HL-60 (cell line): ENCODE measurements at regions not wholly inside any gene's neighbourhood (a gene's known extent, or its start where the extent isn't known, plus 50 kb on each side); places are given as distances from the start of the nearest gene placed in this dataset.

Experiments used
- DNase-seq, 2 experiments: peaks; one replicate each; pipeline ENCODE4 v3.0.0-alpha.2; 2010 to 2020; ENCODE audit warnings: low read depth in 1 of 2, low spot score in 1 of 2
- H3K27ac ChIP-seq: fragments of 250-450 bp; sonication (Bioruptor Pico); replicated peaks from 2 replicates; pipeline ENCODE4 v1.5.1; 2020; ENCODE audit warnings: mild to moderate bottlenecking, moderate library complexity
- H3K27me3 ChIP-seq: fragments of 250-450 bp; sonication (Bioruptor Pico); 2 replicates; pipeline ENCODE4 v1.5.1; 2021; ENCODE audit warnings: mild to moderate bottlenecking, moderate library complexity; ENCODE audit not compliant: insufficient read depth, poor library complexity, severe bottlenecking
- H3K4me3 ChIP-seq: replicated peaks from 2 replicates; pipeline ENCODE4 v1.5.1; 2011; ENCODE audit warnings: mild to moderate bottlenecking, control low read depth, low read length; ENCODE audit not compliant: insufficient read depth
- CTCF ChIP-seq: IDR thresholded peaks from one replicate; pipeline ENCODE4 v1.5.1; 2011; ENCODE audit warnings: low read length, control low read depth, inconsistent platforms; ENCODE audit not compliant: insufficient read depth
- GABPA ChIP-seq: IDR thresholded peaks from 2 replicates; pipeline ENCODE4 v1.6.1; 2012; ENCODE audit warnings: low read depth
- POLR2AphosphoS5 ChIP-seq: IDR thresholded peaks from 2 replicates; pipeline ENCODE4 v1.6.1; 2012; ENCODE audit warnings: low read depth
- REST ChIP-seq: IDR thresholded peaks from 2 replicates; pipeline ENCODE4 v1.6.1; 2012; ENCODE audit warnings: low read depth; ENCODE audit not compliant: insufficient replicate concordance
- SPI1 ChIP-seq: IDR thresholded peaks from 2 replicates; pipeline ENCODE4 v1.6.1; 2012; ENCODE audit warnings: low read depth, mild to moderate bottlenecking, borderline replicate concordance

- no peak overlapping the region for H3K27ac ChIP-seq
- no peaks in the 10 kb centered on the region for H3K27me3 ChIP-seq
- H3K4me3 ChIP-seq: no peak overlapping the region
- DNase-seq: no peak
- TF ChIP-seq CTCF (no peak), SPI1 (no peak), POLR2AphosphoS5 (no peak), GABPA (no peak), REST (no peak)
Observed at GRCh38 chr4:135166661-135167060, 965.1 kb upstream of the PABPC4L start.

DNA sequence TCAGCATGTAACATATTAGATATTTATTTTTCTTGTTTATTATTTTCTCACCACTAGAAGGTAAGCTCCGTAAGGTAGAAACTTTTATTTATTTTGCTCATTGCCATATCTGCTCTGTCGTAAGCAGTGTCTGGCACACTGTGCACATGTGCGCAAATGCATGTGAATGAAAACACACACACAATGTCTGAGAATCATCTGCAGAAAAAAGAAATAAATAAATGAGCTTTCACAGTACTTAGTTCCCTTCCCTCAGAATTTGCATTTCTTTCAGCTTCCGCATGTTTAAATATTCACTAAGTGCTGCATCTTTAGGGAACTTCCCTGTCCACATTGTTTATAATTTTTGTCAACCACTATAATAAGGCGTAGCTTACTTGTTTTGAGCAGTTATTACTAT, 963.0 kb upstream of the PABPC4L start:
- TF ChIP-seq GABPA (no peak), POLR2AphosphoS5 (no peak), REST (no peak), CTCF (no peak), SPI1 (no peak)
- Histone ChIP-seq H3K27ac (no peak overlapping the region), H3K4me3 (no peak overlapping the region), H3K27me3 (no peaks in the 10 kb centered on the region)
- no peak for DNase-seq

DNA sequence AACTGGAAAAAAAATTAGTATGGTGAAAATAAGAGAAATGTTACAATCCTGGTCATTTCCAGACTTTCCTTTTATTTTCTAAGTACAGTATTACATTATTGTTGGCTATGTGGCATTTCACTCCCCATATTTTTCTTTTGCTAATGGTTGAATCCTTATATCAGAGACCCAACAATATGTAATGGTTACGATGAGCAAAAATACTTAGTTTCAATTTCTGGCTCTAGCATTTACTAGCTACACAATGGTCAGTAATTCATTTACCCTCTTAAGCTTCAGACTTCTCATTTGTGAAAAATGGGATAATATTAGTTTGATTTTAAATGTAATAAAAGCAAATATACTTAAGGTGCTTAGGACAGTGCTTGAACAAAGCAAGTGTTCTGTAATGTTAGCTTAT, 942.9 kb upstream of the PABPC4L start:
- Histone ChIP-seq H3K27ac (no peak overlapping the region), H3K27me3 (no peaks in the 10 kb centered on the region), H3K4me3 (no peak overlapping the region)
- no peak for DNase-seq
- TF ChIP-seq CTCF (no peak), POLR2AphosphoS5 (no peak), GABPA (no peak), REST (no peak), SPI1 (no peak)
